Spleen (tissue), 11 donors: ENCODE measurements at regions not wholly inside any gene's neighbourhood (a gene's known extent, or its start where the extent isn't known, plus 50 kb on each side); places are given as distances from the start of the nearest gene placed in this dataset.

ENCODE experiments used
- DNase-seq: peaks from one replicate; pipeline ENCODE4 v3.0.0-alpha.2; 2020
- H3K27ac ChIP-seq, 8 donors: fragments of 200-600 bp; sonication (generic) in 7 of 8; 1 replicate in 4 of 8; 2 replicates in 4 of 8; pipeline versions ENCODE4 v1.5.0 to v1.8.0; 2016 to 2021; ENCODE audit warnings: inconsistent platforms in 4 of 8, mild to moderate bottlenecking in 4 of 8, moderate library complexity in 1 of 8
- H3K27me3 ChIP-seq, 7 donors: fragments of 200-600 bp; sonication (generic) in 6 of 7; replicated peaks in 1 of 7; 1 replicate in 4 of 7; 2 replicates in 3 of 7; pipeline versions ENCODE4 v1.5.0 to v1.8.0; 2016 to 2021; ENCODE audit warnings: inconsistent platforms in 3 of 7, mild to moderate bottlenecking in 1 of 7
- H3K36me3 ChIP-seq, 6 donors: fragments of 200-600 bp; sonication (generic) in 5 of 6; 1 replicate in 4 of 6; 2 replicates in 2 of 6; pipeline versions ENCODE4 v1.5.0 to v1.8.0; 2016 to 2021; ENCODE audit warnings: inconsistent platforms in 2 of 6
- H3K4me1 ChIP-seq, 6 donors: fragments of 200-600 bp; sonication (generic) in 5 of 6; 1 replicate in 3 of 6; 2 replicates in 3 of 6; pipeline versions ENCODE4 v1.5.0 to v1.8.0; 2016 to 2021; ENCODE audit warnings: inconsistent platforms in 3 of 6
- H3K4me3 ChIP-seq, 8 donors: fragments of 200-600 bp; sonication (generic) in 7 of 8; 1 replicate in 4 of 8; 2 replicates in 4 of 8; pipeline versions ENCODE4 v1.5.0 to v1.8.0; 2016 to 2021; ENCODE audit warnings: inconsistent platforms in 4 of 8, mild to moderate bottlenecking in 4 of 8, moderate library complexity in 2 of 8
- H3K9me3 ChIP-seq, 8 donors: fragments of 200-600 bp; sonication (generic) in 7 of 8; 1 replicate in 4 of 8; 2 replicates in 4 of 8; pipeline versions ENCODE4 v1.5.0 to v1.8.0; 2016 to 2021; ENCODE audit warnings: inconsistent platforms in 4 of 8
- POLR2A ChIP-seq, 3 donors: fragments of 450-650 bp; IDR thresholded peaks; one replicate each; pipeline ENCODE4 v1.5.1; 2017; ENCODE audit warnings: antibody characterized with exemption in 3 of 3, mild to moderate bottlenecking in 1 of 3
- POLR2AphosphoS5 ChIP-seq, 3 donors: sonication (generic); formaldehyde crosslinking; IDR thresholded peaks; one replicate each; pipeline ENCODE4 v1.5.1; 2017; ENCODE audit warnings: antibody characterized with exemption in 3 of 3
- WGBS, 5 donors: extraction: QIAGEN DNeasy Blood & Tissue Kit in 3 of 5; methylation state at CpG; one replicate each; pipeline versions ENCODE4 v1.1.5 to v1.1.7; 2013 to 2018; 5-methylcytosine and 5-hydroxymethylcytosine counted together
- intact Hi-C: fragments of 100-400 bp; cut with DNase I; formaldehyde crosslinking; loops from one replicate; pipeline ENCODE4 v1.15.0; 2023; ENCODE audit warnings: low total_unique reads
- TF ChIP-seq, protein P1 (sequence below), 11 experiments: fragments of 200-600 bp in 7 of 11; fragments of 450-650 bp in 4 of 11; sonication (generic) in 4 of 11; IDR thresholded peaks in 8 of 11; conservative IDR thresholded peaks in 3 of 11; 1 replicate in 7 of 11; 2 replicates in 4 of 11; pipeline versions ENCODE4 v1.4.0 to v1.8.0; 2016 to 2021; ENCODE audit warnings: antibody characterized with exemption in 11 of 11, inconsistent platforms in 4 of 11, mild to moderate bottlenecking in 1 of 11
- donor health status: healthy with polysubstance abuse.
- donor health status: DM: no; HTN: no; CAD: no; lungs with moderate emphysema.
- donor health status: DM: no; HTN: no; CAD: no.
- donor health status: Bipolar disorder and iron deficiency.
- donor health status: healthy.
- donor health status: DM: no; HTN: no; CAD: no.
- donor health status: DM: yes; HTN: yes; CAD: no.

DNA sequence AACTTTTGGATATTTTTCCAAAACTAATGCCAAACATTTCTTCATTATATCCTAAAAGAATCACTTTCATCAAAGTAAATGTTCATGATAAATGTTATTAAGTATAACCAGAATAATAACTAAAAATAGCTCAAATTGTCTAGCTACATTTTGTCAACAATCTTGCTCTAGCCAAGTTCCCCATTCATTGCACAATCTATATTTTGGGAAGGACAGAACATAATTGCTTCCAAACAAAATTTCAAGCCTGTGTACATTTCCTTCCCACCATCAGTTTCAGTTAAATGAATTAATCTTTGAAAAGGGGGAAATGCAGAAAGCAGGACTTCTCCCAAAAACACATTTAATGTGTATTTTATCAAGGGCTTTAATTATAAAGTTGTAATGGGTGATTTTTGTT lies 98.0 kb upstream of the PLEKHG7 start:
- Histone ChIP-seq H3K36me3 (no peaks in the 10 kb centered on the region), H3K27ac (peak overlapping the region in 5 of 8 donors; percentile 24 to 44 (median 35)), H3K4me3 (no peak overlapping the region), H3K27me3 (no peaks in the 10 kb centered on the region), H3K4me1 (peaks cover 0 to 33% (median 7%) of the 10 kb centered on the region in 6 donors), H3K9me3 (peaks cover 0 to 17% (median 11%) of the 10 kb centered on the region in 8 donors)
- no peak for DNase-seq
- TF ChIP-seq, protein P1, sequence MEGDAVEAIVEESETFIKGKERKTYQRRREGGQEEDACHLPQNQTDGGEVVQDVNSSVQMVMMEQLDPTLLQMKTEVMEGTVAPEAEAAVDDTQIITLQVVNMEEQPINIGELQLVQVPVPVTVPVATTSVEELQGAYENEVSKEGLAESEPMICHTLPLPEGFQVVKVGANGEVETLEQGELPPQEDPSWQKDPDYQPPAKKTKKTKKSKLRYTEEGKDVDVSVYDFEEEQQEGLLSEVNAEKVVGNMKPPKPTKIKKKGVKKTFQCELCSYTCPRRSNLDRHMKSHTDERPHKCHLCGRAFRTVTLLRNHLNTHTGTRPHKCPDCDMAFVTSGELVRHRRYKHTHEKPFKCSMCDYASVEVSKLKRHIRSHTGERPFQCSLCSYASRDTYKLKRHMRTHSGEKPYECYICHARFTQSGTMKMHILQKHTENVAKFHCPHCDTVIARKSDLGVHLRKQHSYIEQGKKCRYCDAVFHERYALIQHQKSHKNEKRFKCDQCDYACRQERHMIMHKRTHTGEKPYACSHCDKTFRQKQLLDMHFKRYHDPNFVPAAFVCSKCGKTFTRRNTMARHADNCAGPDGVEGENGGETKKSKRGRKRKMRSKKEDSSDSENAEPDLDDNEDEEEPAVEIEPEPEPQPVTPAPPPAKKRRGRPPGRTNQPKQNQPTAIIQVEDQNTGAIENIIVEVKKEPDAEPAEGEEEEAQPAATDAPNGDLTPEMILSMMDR (IDR thresholded peaks at IDR 0.05 in 8 of 11, conservative IDR thresholded peaks at IDR 0.05 in 3 of 11): no peak
- no peak for TF ChIP-seq POLR2AphosphoS5 (IDR thresholded peaks at IDR 0.05)
- TF ChIP-seq POLR2A (IDR thresholded peaks at IDR 0.05): no peak
- intact Hi-C loops: no loop called here

DNA sequence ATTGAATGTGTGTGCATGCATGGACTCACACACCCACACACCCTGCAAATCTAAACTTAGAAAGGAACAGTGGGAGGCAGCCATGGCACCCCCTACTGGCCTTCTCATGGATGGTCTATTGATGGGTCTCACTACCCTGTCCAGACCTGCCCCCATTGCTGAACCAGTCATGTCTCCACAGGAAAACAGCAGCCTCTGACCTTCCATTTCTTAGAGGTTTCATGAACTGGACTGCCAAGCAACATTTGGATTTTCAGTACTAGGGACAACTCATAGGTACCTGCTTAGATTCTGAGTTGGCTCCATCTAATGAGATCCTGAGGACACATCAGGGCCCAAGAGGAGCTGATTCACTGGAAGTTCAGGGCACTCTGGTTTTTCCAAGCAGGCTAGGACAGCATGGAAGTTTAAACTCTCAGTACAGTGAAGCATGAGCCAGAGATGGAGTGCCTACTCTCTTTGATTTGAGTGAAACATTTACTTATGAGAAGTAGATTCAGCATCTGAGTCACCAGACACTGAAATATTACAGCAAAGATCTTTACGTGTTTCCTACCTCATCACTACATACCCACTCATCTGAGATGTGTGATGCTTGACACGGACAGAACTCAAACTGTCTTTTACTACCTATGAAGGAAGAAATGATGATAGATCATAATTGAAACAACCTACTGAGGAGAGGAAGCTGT lies 98.9 kb upstream of the PLEKHG7 start:
- H3K4me3 ChIP-seq: no peak overlapping the region
- 80 to 87% (median 82%) methylated on average over 2 of the region's 2 CpGs for WGBS, 5 donors
- no peaks in the 10 kb centered on the region for H3K27me3 ChIP-seq
- H3K27ac ChIP-seq: peak overlapping the region in 7 of 8 donors; percentile 21 to 48 (median 40)
- TF ChIP-seq, protein P1 (IDR thresholded peaks at IDR 0.05 in 8 of 11, conservative IDR thresholded peaks at IDR 0.05 in 3 of 11): no peak
- TF ChIP-seq POLR2A (IDR thresholded peaks at IDR 0.05) (no peak), POLR2AphosphoS5 (IDR thresholded peaks at IDR 0.05) (no peak)
- H3K4me1 ChIP-seq: peaks cover 0 to 33% (median 7%) of the 10 kb centered on the region in 6 donors
- H3K36me3 ChIP-seq: no peaks in the 10 kb centered on the region
- no peak for DNase-seq
- intact Hi-C loops: no loop called here
- H3K9me3 ChIP-seq: peaks cover 0 to 26% (median 20%) of the 10 kb centered on the region in 8 donors

DNA sequence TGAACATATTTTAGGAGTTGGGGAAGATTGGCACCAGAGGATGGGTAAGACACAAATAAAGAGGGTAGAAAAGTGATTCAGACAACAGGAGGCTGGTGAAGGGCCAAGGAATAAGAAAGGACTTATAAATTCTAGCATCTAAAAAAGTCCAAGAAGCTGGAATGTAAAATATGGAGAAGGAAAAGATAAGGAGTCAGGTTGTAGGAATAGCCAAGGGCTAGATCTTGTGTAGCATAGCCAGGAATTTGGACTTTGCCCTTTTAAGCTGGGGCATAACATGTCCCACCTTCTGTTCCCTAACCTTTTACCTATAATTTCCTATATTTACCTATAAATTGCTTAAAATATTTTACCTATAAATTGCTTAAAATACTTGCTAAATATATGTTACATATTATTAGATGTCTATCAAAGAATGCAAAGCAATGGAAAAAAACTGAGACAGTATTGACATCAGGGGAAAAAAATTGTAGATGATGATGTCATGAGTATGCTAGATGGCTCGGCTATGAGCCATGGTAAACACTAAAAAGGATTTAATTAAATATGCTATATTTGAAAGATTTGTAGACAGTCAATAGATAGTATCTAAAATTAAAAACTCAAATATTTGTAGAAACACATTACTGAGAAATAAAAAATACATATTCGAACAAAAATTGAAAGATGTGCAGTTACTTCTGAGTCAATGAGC lies 99.7 kb upstream of the PLEKHG7 start:
- 87 to 96% (median 94%) methylated on average over 2 of the region's 2 CpGs for WGBS, 5 donors
- TF ChIP-seq POLR2A (IDR thresholded peaks at IDR 0.05): no peak
- no peak for DNase-seq
- no peaks in the 10 kb centered on the region for H3K27me3 ChIP-seq
- peaks cover 0 to 29% (median 21%) of the 10 kb centered on the region in 8 donors for H3K9me3 ChIP-seq
- H3K36me3 ChIP-seq: no peaks in the 10 kb centered on the region
- H3K27ac ChIP-seq: peak overlapping the region in 1 of 8 donors; percentile 37
- intact Hi-C loops: no loop called here
- peaks cover 0 to 26% (median 2%) of the 10 kb centered on the region in 6 donors for H3K4me1 ChIP-seq
- no peak overlapping the region for H3K4me3 ChIP-seq

DNA sequence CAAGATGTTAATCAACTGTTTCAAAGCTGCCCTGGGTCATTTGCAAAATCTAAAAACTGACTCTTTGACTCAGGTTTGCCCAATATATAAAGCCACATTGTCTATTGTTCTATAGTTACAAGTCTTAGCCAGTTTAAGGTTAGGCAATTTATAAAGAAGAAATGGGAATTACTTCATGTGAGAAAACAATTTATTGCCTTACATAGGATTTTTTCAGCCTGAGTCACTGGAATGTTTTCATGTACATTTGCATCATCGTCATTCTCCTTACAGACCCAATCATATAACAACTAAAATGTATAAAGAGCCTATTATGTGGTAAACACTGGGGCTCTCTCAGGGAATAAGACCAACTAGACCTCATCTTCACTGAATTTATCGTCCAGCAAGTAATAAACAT lies 100.3 kb upstream of the PLEKHG7 start:
- Histone ChIP-seq H3K36me3 (no peaks in the 10 kb centered on the region), H3K27ac (no peak overlapping the region), H3K9me3 (peaks cover 0 to 29% (median 21%) of the 10 kb centered on the region in 8 donors), H3K4me3 (no peak overlapping the region), H3K27me3 (no peaks in the 10 kb centered on the region), H3K4me1 (peaks cover 0 to 23% (median 0%) of the 10 kb centered on the region in 6 donors)
- DNase-seq: no peak
- TF ChIP-seq, protein P1 (IDR thresholded peaks at IDR 0.05 in 8 of 11, conservative IDR thresholded peaks at IDR 0.05 in 3 of 11): no peak
- TF ChIP-seq POLR2A (IDR thresholded peaks at IDR 0.05): no peak
- TF ChIP-seq POLR2AphosphoS5 (IDR thresholded peaks at IDR 0.05): no peak
- intact Hi-C loops: no loop called here
- 82 to 96% (median 90%) methylated on average over 2 of the region's 2 CpGs for WGBS, 5 donors
